PFSK-1 (cell line): ENCODE measurements at regions not wholly inside any gene's neighbourhood (a gene's known extent, or its start where the extent isn't known, plus 50 kb on each side); places are given as distances from the start of the nearest gene placed in this dataset.

ENCODE experiments used
- POLR2AphosphoS5 ChIP-seq: IDR thresholded peaks from 2 replicates; pipeline ENCODE4 v1.6.1; 2012; ENCODE audit warnings: low read depth, mild to moderate bottlenecking, control low read depth, low read length, moderate library complexity
- SIN3A ChIP-seq: IDR thresholded peaks from 2 replicates; pipeline ENCODE4 v1.6.1; 2012; ENCODE audit warnings: mild to moderate bottlenecking, low read length, moderate library complexity, borderline replicate concordance; ENCODE audit not compliant: insufficient read depth
- TAF1 ChIP-seq: IDR thresholded peaks from 2 replicates; pipeline ENCODE4 v1.6.1; 2012; ENCODE audit warnings: low read length, control low read depth, borderline replicate concordance; ENCODE audit not compliant: insufficient read depth
- TF ChIP-seq, protein P1 (sequence below), 2 experiments: IDR thresholded peaks; 2 replicates each; pipeline versions ENCODE4 v1.6.1 to v1.8.0; 2011 to 2012; ENCODE audit warnings: low read depth in 2 of 2, low read length in 2 of 2, control low read depth in 1 of 2, inconsistent platforms in 1 of 2, mild to moderate bottlenecking in 1 of 2, moderate library complexity in 1 of 2; ENCODE audit not compliant: insufficient read depth in 1 of 2

DNA sequence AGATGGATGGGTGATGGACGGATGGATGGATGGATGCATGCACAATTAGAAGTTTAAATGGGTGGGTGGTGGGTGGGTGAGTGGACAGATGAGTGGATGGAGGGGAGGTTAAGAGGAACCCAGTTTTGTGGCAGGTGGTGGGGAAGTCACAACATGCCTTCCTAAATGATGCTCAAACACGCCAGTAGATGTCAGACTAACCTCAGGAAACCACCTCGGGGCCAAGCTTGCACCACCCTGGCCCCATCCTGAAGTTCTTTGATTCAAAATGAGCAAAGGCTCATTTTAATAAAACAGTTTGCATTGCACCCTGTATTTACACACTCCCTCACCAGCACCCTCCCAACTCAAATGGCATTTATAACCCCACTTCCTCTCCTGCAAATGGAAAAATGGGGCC, 91.4 kb upstream of the CACNA1A start:
- TF ChIP-seq POLR2AphosphoS5 = no peak
- no peak for TF ChIP-seq SIN3A
- no peak for TF ChIP-seq TAF1
- TF ChIP-seq, protein P1, sequence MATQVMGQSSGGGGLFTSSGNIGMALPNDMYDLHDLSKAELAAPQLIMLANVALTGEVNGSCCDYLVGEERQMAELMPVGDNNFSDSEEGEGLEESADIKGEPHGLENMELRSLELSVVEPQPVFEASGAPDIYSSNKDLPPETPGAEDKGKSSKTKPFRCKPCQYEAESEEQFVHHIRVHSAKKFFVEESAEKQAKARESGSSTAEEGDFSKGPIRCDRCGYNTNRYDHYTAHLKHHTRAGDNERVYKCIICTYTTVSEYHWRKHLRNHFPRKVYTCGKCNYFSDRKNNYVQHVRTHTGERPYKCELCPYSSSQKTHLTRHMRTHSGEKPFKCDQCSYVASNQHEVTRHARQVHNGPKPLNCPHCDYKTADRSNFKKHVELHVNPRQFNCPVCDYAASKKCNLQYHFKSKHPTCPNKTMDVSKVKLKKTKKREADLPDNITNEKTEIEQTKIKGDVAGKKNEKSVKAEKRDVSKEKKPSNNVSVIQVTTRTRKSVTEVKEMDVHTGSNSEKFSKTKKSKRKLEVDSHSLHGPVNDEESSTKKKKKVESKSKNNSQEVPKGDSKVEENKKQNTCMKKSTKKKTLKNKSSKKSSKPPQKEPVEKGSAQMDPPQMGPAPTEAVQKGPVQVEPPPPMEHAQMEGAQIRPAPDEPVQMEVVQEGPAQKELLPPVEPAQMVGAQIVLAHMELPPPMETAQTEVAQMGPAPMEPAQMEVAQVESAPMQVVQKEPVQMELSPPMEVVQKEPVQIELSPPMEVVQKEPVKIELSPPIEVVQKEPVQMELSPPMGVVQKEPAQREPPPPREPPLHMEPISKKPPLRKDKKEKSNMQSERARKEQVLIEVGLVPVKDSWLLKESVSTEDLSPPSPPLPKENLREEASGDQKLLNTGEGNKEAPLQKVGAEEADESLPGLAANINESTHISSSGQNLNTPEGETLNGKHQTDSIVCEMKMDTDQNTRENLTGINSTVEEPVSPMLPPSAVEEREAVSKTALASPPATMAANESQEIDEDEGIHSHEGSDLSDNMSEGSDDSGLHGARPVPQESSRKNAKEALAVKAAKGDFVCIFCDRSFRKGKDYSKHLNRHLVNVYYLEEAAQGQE (IDR thresholded peaks at IDR 0.05; ENCODE audit: insufficient read depth in 1 of 2, low read depth in 2 of 2, low read length in 2 of 2) = no peak
